ENCODE measurements at regions not wholly inside any gene's neighbourhood (a gene's known extent, or its start where the extent isn't known, plus 50 kb on each side); places are given as distances from the start of the nearest gene placed in this dataset.
A peak's percentile ranks its signal among the peaks of the same experiment; 100 is the strongest.

- Histone ChIP-seq H3K9me1 (ENCODE audit: control insufficient read depth, extremely low read depth, insufficient read depth, low read length) (no peaks in the 10 kb centered on the region), H3K9ac (ENCODE audit: control insufficient read depth, extremely low read depth, insufficient read depth, low read length) (no peak overlapping the region), H3K27me3 (ENCODE audit: control insufficient read depth, extremely low read depth, insufficient read depth, low read length) (no peaks in the 10 kb centered on the region), H3K4me3 (ENCODE audit: control insufficient read depth in 2 of 3, extremely low read depth in 1 of 3, insufficient read depth in 2 of 3, low read depth in 1 of 3, low read length in 3 of 3) (no peak overlapping the region), H3K4me1 (ENCODE audit: control insufficient read depth, extremely low read depth, insufficient read depth, low read length) (peaks cover 19% of the 10 kb centered on the region), H3K4me2 (ENCODE audit: control insufficient read depth, extremely low read depth, insufficient read depth, low read depth, low read length) (no peak overlapping the region), H4K20me1 (ENCODE audit: control insufficient read depth, extremely low read depth, insufficient read depth, low read length) (no peaks in the 10 kb centered on the region), H3K9me3 (ENCODE audit: control insufficient read depth, low read depth, low read length) (no peaks in the 10 kb centered on the region), H3K36me3 (ENCODE audit: control insufficient read depth in 2 of 2, extremely low read depth in 1 of 2, insufficient read depth in 2 of 2, low read length in 2 of 2) (no peaks in the 10 kb centered on the region), H2AFZ (ENCODE audit: control insufficient read depth, low read length) (no peak overlapping the region), H3K27ac (ENCODE audit: control insufficient read depth, insufficient read depth, low read length) (no peak overlapping the region), H3K79me2 (ENCODE audit: control insufficient read depth, insufficient read depth, low read length) (no peaks in the 10 kb centered on the region)
- DNase-seq (ENCODE audit: low read depth, low spot score) (no peak), FAIRE-seq (no peak)
- TF ChIP-seq EZH2 (IDR thresholded peaks at IDR 0.05; ENCODE audit: low read length) (no peak), CTCF (optimal IDR thresholded peaks at IDR 0.05 in 1 of 3, IDR thresholded peaks at IDR 0.05 in 1 of 3, conservative IDR thresholded peaks at IDR 0.05 in 1 of 3; ENCODE audit: extremely low read depth in 1 of 3, insufficient read depth in 2 of 3, low read length in 3 of 3) (no peak)
- dilution Hi-C loops (cut with MboI; ENCODE audit: extremely low pct_ligation_motif_present, low sequenced_read_pairs): no loop called here
These were observed 81.7 kb upstream of the SHISAL1 start for GRCh38 chr22:44394246-44395117.

GRCh38 chr22:44393066-44393465, 80.3 kb upstream of the SHISAL1 start:
- FAIRE-seq (no peak), DNase-seq (ENCODE audit: low read depth, low spot score) (no peak)
- dilution Hi-C loops (cut with MboI; ENCODE audit: extremely low pct_ligation_motif_present, low sequenced_read_pairs): no loop called here

More at GRCh38 chr22:44393066-44393465, 80.3 kb upstream of the SHISAL1 start:
- TF ChIP-seq CTCF (optimal IDR thresholded peaks at IDR 0.05 in 1 of 3, IDR thresholded peaks at IDR 0.05 in 1 of 3, conservative IDR thresholded peaks at IDR 0.05 in 1 of 3; ENCODE audit: extremely low read depth in 1 of 3, insufficient read depth in 2 of 3, low read length in 3 of 3) (no peak), EZH2 (IDR thresholded peaks at IDR 0.05; ENCODE audit: low read length) (no peak)
- Histone ChIP-seq H2AFZ (ENCODE audit: control insufficient read depth, low read length) (no peak overlapping the region), H3K4me1 (ENCODE audit: control insufficient read depth, extremely low read depth, insufficient read depth, low read length) (peaks cover 19% of the 10 kb centered on the region), H4K20me1 (ENCODE audit: control insufficient read depth, extremely low read depth, insufficient read depth, low read length) (no peaks in the 10 kb centered on the region), H3K9me1 (ENCODE audit: control insufficient read depth, extremely low read depth, insufficient read depth, low read length) (no peaks in the 10 kb centered on the region), H3K36me3 (ENCODE audit: control insufficient read depth in 2 of 2, extremely low read depth in 1 of 2, insufficient read depth in 2 of 2, low read length in 2 of 2) (no peaks in the 10 kb centered on the region), H3K4me3 (ENCODE audit: control insufficient read depth in 2 of 3, extremely low read depth in 1 of 3, insufficient read depth in 2 of 3, low read depth in 1 of 3, low read length in 3 of 3) (no peak overlapping the region), H3K4me2 (ENCODE audit: control insufficient read depth, extremely low read depth, insufficient read depth, low read depth, low read length) (peak overlapping the region; percentile 19), H3K9ac (ENCODE audit: control insufficient read depth, extremely low read depth, insufficient read depth, low read length) (no peak overlapping the region), H3K79me2 (ENCODE audit: control insufficient read depth, insufficient read depth, low read length) (no peaks in the 10 kb centered on the region), H3K27me3 (ENCODE audit: control insufficient read depth, extremely low read depth, insufficient read depth, low read length) (peaks cover 7% of the 10 kb centered on the region), H3K9me3 (ENCODE audit: control insufficient read depth, low read depth, low read length) (no peaks in the 10 kb centered on the region), H3K27ac (ENCODE audit: control insufficient read depth, insufficient read depth, low read length) (no peak overlapping the region)
